ENCODE measurements at regions not wholly inside any gene's neighbourhood (a gene's known extent, or its start where the extent isn't known, plus 50 kb on each side); places are given as distances from the start of the nearest gene placed in this dataset.

GRCh38 chr12:88866881-88867280 is 286.6 kb upstream of the KITLG start:
- Histone ChIP-seq H3K14ac (ENCODE audit: low read length in 2 of 2) (no peak overlapping the region), H2BK120ac (ENCODE audit: low read depth, low read length) (no peak overlapping the region), H3K36me3 (ENCODE audit: control insufficient read depth in 1 of 2, insufficient read depth in 2 of 2, low read depth in 1 of 2, low read length in 2 of 2) (no peaks in the 10 kb centered on the region), H2BK5ac (ENCODE audit: low read depth, low read length, poor library complexity, severe bottlenecking) (no peak overlapping the region), H4K91ac (ENCODE audit: low read length) (no peak overlapping the region), H3K27ac (ENCODE audit: low read length, poor library complexity, severe bottlenecking) (no peak overlapping the region), H3K4me3 (ENCODE audit: insufficient read depth in 1 of 2, low read depth in 1 of 2, low read length in 2 of 2) (no peak overlapping the region), H3K27me3 (ENCODE audit: control insufficient read depth in 1 of 2, insufficient read depth in 1 of 2, low read length in 2 of 2) (no peaks in the 10 kb centered on the region), H3K18ac (ENCODE audit: low read depth in 1 of 2, low read length in 2 of 2) (no peak overlapping the region), H2BK15ac (ENCODE audit: low read depth, poor library complexity, severe bottlenecking) (no peak overlapping the region), H2AFZ (ENCODE audit: low read depth, low read length) (no peak overlapping the region), H3K23ac (ENCODE audit: low read length in 2 of 2) (no peak overlapping the region), H2BK12ac (ENCODE audit: low read length in 2 of 2) (no peak overlapping the region), H3K9me3 (ENCODE audit: control insufficient read depth, low read length) (no peaks in the 10 kb centered on the region), H3K4me1 (ENCODE audit: control insufficient read depth, insufficient read depth, low read depth, low read length) (no peaks in the 10 kb centered on the region), H2AK5ac (ENCODE audit: low read length, severe bottlenecking) (no peak overlapping the region), H3K4me2 (ENCODE audit: low read length, poor library complexity, severe bottlenecking) (no peak overlapping the region), H3K79me1 (replicated peaks; ENCODE audit: low read length, poor library complexity, severe bottlenecking) (no peaks in the 10 kb centered on the region), H3K4ac (ENCODE audit: low read depth in 1 of 2, low read length in 2 of 2) (no peak overlapping the region), H3K9ac (ENCODE audit: low read length) (no peak overlapping the region), H4K8ac (ENCODE audit: low read length) (no peak overlapping the region)
- 96% methylated on average over 3 of the region's 4 CpGs for whole genome bisulfite sequencing
- no peak for DNase-seq

GRCh38 chr12:88865537-88865936 is 285.3 kb upstream of the KITLG start:
- Histone ChIP-seq H2AFZ (ENCODE audit: low read depth, low read length) (no peak overlapping the region), H3K14ac (ENCODE audit: low read length in 2 of 2) (no peak overlapping the region), H3K18ac (ENCODE audit: low read depth in 1 of 2, low read length in 2 of 2) (no peak overlapping the region), H4K8ac (ENCODE audit: low read length) (no peak overlapping the region), H2BK12ac (ENCODE audit: low read length in 2 of 2) (no peak overlapping the region), H2AK5ac (ENCODE audit: low read length, severe bottlenecking) (no peak overlapping the region), H3K79me1 (replicated peaks; ENCODE audit: low read length, poor library complexity, severe bottlenecking) (no peaks in the 10 kb centered on the region), H3K23ac (ENCODE audit: low read length in 2 of 2) (no peak overlapping the region), H4K91ac (ENCODE audit: low read length) (no peak overlapping the region), H2BK5ac (ENCODE audit: low read depth, low read length, poor library complexity, severe bottlenecking) (no peak overlapping the region), H2BK120ac (ENCODE audit: low read depth, low read length) (no peak overlapping the region), H3K4me3 (ENCODE audit: insufficient read depth in 1 of 2, low read depth in 1 of 2, low read length in 2 of 2) (no peak overlapping the region), H3K27me3 (ENCODE audit: control insufficient read depth in 1 of 2, insufficient read depth in 1 of 2, low read length in 2 of 2) (no peaks in the 10 kb centered on the region), H3K4ac (ENCODE audit: low read depth in 1 of 2, low read length in 2 of 2) (no peak overlapping the region), H2BK15ac (ENCODE audit: low read depth, poor library complexity, severe bottlenecking) (no peak overlapping the region), H3K4me2 (ENCODE audit: low read length, poor library complexity, severe bottlenecking) (no peak overlapping the region), H3K4me1 (ENCODE audit: control insufficient read depth, insufficient read depth, low read depth, low read length) (no peaks in the 10 kb centered on the region), H3K9ac (ENCODE audit: low read length) (no peak overlapping the region), H3K27ac (ENCODE audit: low read length, poor library complexity, severe bottlenecking) (no peak overlapping the region), H3K36me3 (ENCODE audit: control insufficient read depth in 1 of 2, insufficient read depth in 2 of 2, low read depth in 1 of 2, low read length in 2 of 2) (no peaks in the 10 kb centered on the region), H3K9me3 (ENCODE audit: control insufficient read depth, low read length) (no peaks in the 10 kb centered on the region)
- no peak for DNase-seq
- WGBS: 100% methylated on average over 1 of the region's 1 CpG

- DNase-seq: no peak
- 90% methylated on average over 4 of the region's 4 CpGs for WGBS
Measured at GRCh38 chr12:88860851-88861250, 280.6 kb upstream of the KITLG start.

GRCh38 chr12:88856201-88856600 is 275.9 kb upstream of the KITLG start:
- H3K9me3 ChIP-seq (ENCODE audit: control insufficient read depth, low read length): no peaks in the 10 kb centered on the region
- H3K27ac ChIP-seq (ENCODE audit: low read length, poor library complexity, severe bottlenecking): no peak overlapping the region
- no peak overlapping the region for H2BK12ac ChIP-seq (ENCODE audit: low read length in 2 of 2)
- H3K36me3 ChIP-seq (ENCODE audit: control insufficient read depth in 1 of 2, insufficient read depth in 2 of 2, low read depth in 1 of 2, low read length in 2 of 2): no peaks in the 10 kb centered on the region
- no peak overlapping the region for H3K4ac ChIP-seq (ENCODE audit: low read depth in 1 of 2, low read length in 2 of 2)
- no peak overlapping the region for H3K14ac ChIP-seq (ENCODE audit: low read length in 2 of 2)
- H3K18ac ChIP-seq (ENCODE audit: low read depth in 1 of 2, low read length in 2 of 2): no peak overlapping the region
- H4K91ac ChIP-seq (ENCODE audit: low read length): no peak overlapping the region
- no peak overlapping the region for H3K23ac ChIP-seq (ENCODE audit: low read length in 2 of 2)
- no peak overlapping the region for H3K9ac ChIP-seq (ENCODE audit: low read length)
- no peak overlapping the region for H4K8ac ChIP-seq (ENCODE audit: low read length)
- H3K4me1 ChIP-seq (ENCODE audit: control insufficient read depth, insufficient read depth, low read depth, low read length): peaks cover 2% of the 10 kb centered on the region
- H3K4me3 ChIP-seq (ENCODE audit: insufficient read depth in 1 of 2, low read depth in 1 of 2, low read length in 2 of 2): no peak overlapping the region
- H2AK5ac ChIP-seq (ENCODE audit: low read length, severe bottlenecking): peak overlapping the region; percentile 62
- H2AFZ ChIP-seq (ENCODE audit: low read depth, low read length): no peak overlapping the region
- peak; percentile 6 for DNase-seq
- H3K4me2 ChIP-seq (ENCODE audit: low read length, poor library complexity, severe bottlenecking): no peak overlapping the region
- WGBS: 100% methylated on average over 1 of the region's 2 CpGs
- no peaks in the 10 kb centered on the region for H3K79me1 ChIP-seq (replicated peaks; ENCODE audit: low read length, poor library complexity, severe bottlenecking)
- H2BK15ac ChIP-seq (ENCODE audit: low read depth, poor library complexity, severe bottlenecking): no peak overlapping the region
- no peaks in the 10 kb centered on the region for H3K27me3 ChIP-seq (ENCODE audit: control insufficient read depth in 1 of 2, insufficient read depth in 1 of 2, low read length in 2 of 2)
- no peak overlapping the region for H2BK5ac ChIP-seq (ENCODE audit: low read depth, low read length, poor library complexity, severe bottlenecking)
- H2BK120ac ChIP-seq (ENCODE audit: low read depth, low read length): no peak overlapping the region

More at GRCh38 chr12:88860851-88861250, 280.6 kb upstream of the KITLG start:
- H3K9me3 ChIP-seq (ENCODE audit: control insufficient read depth, low read length): no peaks in the 10 kb centered on the region
- H2BK120ac ChIP-seq (ENCODE audit: low read depth, low read length): no peak overlapping the region
- H4K8ac ChIP-seq (ENCODE audit: low read length): no peak overlapping the region
- no peak overlapping the region for H2BK12ac ChIP-seq (ENCODE audit: low read length in 2 of 2)
- no peak overlapping the region for H3K4me2 ChIP-seq (ENCODE audit: low read length, poor library complexity, severe bottlenecking)
- H2AK5ac ChIP-seq (ENCODE audit: low read length, severe bottlenecking): no peak overlapping the region
- no peak overlapping the region for H4K91ac ChIP-seq (ENCODE audit: low read length)
- no peak overlapping the region for H3K9ac ChIP-seq (ENCODE audit: low read length)
- no peaks in the 10 kb centered on the region for H3K36me3 ChIP-seq (ENCODE audit: control insufficient read depth in 1 of 2, insufficient read depth in 2 of 2, low read depth in 1 of 2, low read length in 2 of 2)
- no peaks in the 10 kb centered on the region for H3K4me1 ChIP-seq (ENCODE audit: control insufficient read depth, insufficient read depth, low read depth, low read length)
- H3K18ac ChIP-seq (ENCODE audit: low read depth in 1 of 2, low read length in 2 of 2): no peak overlapping the region
- no peaks in the 10 kb centered on the region for H3K27me3 ChIP-seq (ENCODE audit: control insufficient read depth in 1 of 2, insufficient read depth in 1 of 2, low read length in 2 of 2)
- no peaks in the 10 kb centered on the region for H3K79me1 ChIP-seq (replicated peaks; ENCODE audit: low read length, poor library complexity, severe bottlenecking)
- no peak overlapping the region for H2BK5ac ChIP-seq (ENCODE audit: low read depth, low read length, poor library complexity, severe bottlenecking)
- H3K4me3 ChIP-seq (ENCODE audit: insufficient read depth in 1 of 2, low read depth in 1 of 2, low read length in 2 of 2): no peak overlapping the region
- no peak overlapping the region for H3K27ac ChIP-seq (ENCODE audit: low read length, poor library complexity, severe bottlenecking)
- no peak overlapping the region for H3K4ac ChIP-seq (ENCODE audit: low read depth in 1 of 2, low read length in 2 of 2)
- no peak overlapping the region for H3K23ac ChIP-seq (ENCODE audit: low read length in 2 of 2)
- H3K14ac ChIP-seq (ENCODE audit: low read length in 2 of 2): no peak overlapping the region
- no peak overlapping the region for H2AFZ ChIP-seq (ENCODE audit: low read depth, low read length)
- H2BK15ac ChIP-seq (ENCODE audit: low read depth, poor library complexity, severe bottlenecking): no peak overlapping the region
